ENCODE measurements at regions not wholly inside any gene's neighbourhood (a gene's known extent, or its start where the extent isn't known, plus 50 kb on each side); places are given as distances from the start of the nearest gene placed in this dataset.
A peak's percentile ranks its signal among the peaks of the same experiment; 100 is the strongest.

GRCh38 chr4:141783770-141784169, 147.4 kb downstream of the IL15 start:
- no peak for FAIRE-seq
- in situ Hi-C loops (cut with HindIII; ENCODE audit: extremely low pct_ligation_motif_present, low pct_unique_long_range_greater_than_20kb) (no loop called here), intact Hi-C loops (cut with micrococcal nuclease; ENCODE audit: unreplicated experiment) (no loop called here)
- H3K4me1 ChIP-seq (ENCODE audit: insufficient read depth, low read length), result no peaks in the 10 kb centered on the region
- H4K20me1 ChIP-seq (ENCODE audit: insufficient read depth, low read length), result no peaks in the 10 kb centered on the region
- H3K27ac ChIP-seq (ENCODE audit: extremely low read length, insufficient read depth, low read length), result no peak overlapping the region
- no peak overlapping the region for H2AFZ ChIP-seq (ENCODE audit: low read length)
- H3K36me3 ChIP-seq (replicated peaks in 1 of 2; ENCODE audit: control insufficient read depth in 1 of 2, insufficient read depth in 2 of 2, low read length in 2 of 2), result no peaks in the 10 kb centered on the region
- BruUV-seq (replicated peaks), result no TSS peak
- no peak overlapping the region for H3K9ac ChIP-seq (ENCODE audit: insufficient read depth, low read depth, low read length)
- ChIA-PET POLR2A (no interaction called here), CTCF (ENCODE audit: low intra/inter-chr PET ratio, low total read pairs) (no interaction called here)
- TF ChIP-seq MAFF (IDR thresholded peaks at IDR 0.05; ENCODE audit: low read depth, low read length), result peak; percentile 69
- TF ChIP-seq MAFK (conservative IDR thresholded peaks at IDR 0.05 in 1 of 2, IDR thresholded peaks at IDR 0.05 in 1 of 2; ENCODE audit: low read length in 2 of 2), result peak; percentile 60 to 84; a peak in 3 of 4 replicates
- TF ChIP-seq SRSF9 (IDR thresholded peaks at IDR 0.05; ENCODE audit: borderline replicate concordance, insufficient read depth, low read depth, low read length, poor library complexity, severe bottlenecking), result no peak
- H3K27me3 ChIP-seq (ENCODE audit: control insufficient read depth in 1 of 2, insufficient read depth in 2 of 2, low read length in 2 of 2), result no peaks in the 10 kb centered on the region; a peak in 1 of 5 replicates
- no peak for DNase-seq (ENCODE audit: low spot score)
- ATAC-seq, result no peak
- no peak overlapping the region for H3K4me3 ChIP-seq (replicated peaks in 1 of 3; ENCODE audit: insufficient read depth in 1 of 3, low read depth in 2 of 3, low read length in 3 of 3)
- no peak overlapping the region for H3K4me2 ChIP-seq (ENCODE audit: low read depth, low read length)
- peaks cover 9% of the 10 kb centered on the region for H3K9me3 ChIP-seq (ENCODE audit: low read length)
- H3K79me2 ChIP-seq (ENCODE audit: insufficient read depth, low read length), result no peaks in the 10 kb centered on the region

GRCh38 chr4:141786946-141787345, 150.6 kb downstream of the IL15 start:
- CTCF ChIA-PET (ENCODE audit: low intra/inter-chr PET ratio, low total read pairs), result no interaction called here
- intact Hi-C loops (cut with micrococcal nuclease; ENCODE audit: unreplicated experiment), result no loop called here
- Histone ChIP-seq H3K9ac (ENCODE audit: insufficient read depth, low read depth, low read length) (no peak overlapping the region), H3K4me2 (ENCODE audit: low read depth, low read length) (no peak overlapping the region), H4K20me1 (ENCODE audit: insufficient read depth, low read length) (no peaks in the 10 kb centered on the region), H3K4me3 (replicated peaks in 1 of 3; ENCODE audit: insufficient read depth in 1 of 3, low read depth in 2 of 3, low read length in 3 of 3) (no peak overlapping the region), H3K27ac (ENCODE audit: extremely low read length, insufficient read depth, low read length) (no peak overlapping the region), H3K36me3 (replicated peaks in 1 of 2; ENCODE audit: control insufficient read depth in 1 of 2, insufficient read depth in 2 of 2, low read length in 2 of 2) (no peaks in the 10 kb centered on the region), H3K27me3 (ENCODE audit: control insufficient read depth in 1 of 2, insufficient read depth in 2 of 2, low read length in 2 of 2) (no peaks in the 10 kb centered on the region; a peak in 1 of 5 replicates), H3K9me3 (ENCODE audit: low read length) (peaks cover 9% of the 10 kb centered on the region), H3K4me1 (ENCODE audit: insufficient read depth, low read length) (no peaks in the 10 kb centered on the region), H3K79me2 (ENCODE audit: insufficient read depth, low read length) (no peaks in the 10 kb centered on the region), H2AFZ (ENCODE audit: low read length) (no peak overlapping the region)
- FAIRE-seq, result no peak
- POLR2A ChIA-PET, result no interaction called here
- no TSS peak for BruUV-seq (replicated peaks)
- no peak for ATAC-seq
- TF ChIP-seq SALL1 (CRISPR knock-in tag; IDR thresholded peaks at IDR 0.05), result no peak
- DNase-seq (ENCODE audit: low spot score), result no peak
- in situ Hi-C loops (cut with HindIII; ENCODE audit: extremely low pct_ligation_motif_present, low pct_unique_long_range_greater_than_20kb), result no loop called here
